Prostate gland (tissue), 2 donors: ENCODE measurements at regions not wholly inside any gene's neighbourhood (a gene's known extent, or its start where the extent isn't known, plus 50 kb on each side); places are given as distances from the start of the nearest gene placed in this dataset.

Experiments
- CTCF ChIP-seq, 4 experiments: fragments of 200-600 bp in 2 of 4; fragments of 450-650 bp in 2 of 4; sonication (generic) in 2 of 4; IDR thresholded peaks; 1 replicate in 3 of 4; 2 replicates in 1 of 4; pipeline ENCODE4 v1.5.1; 2016 to 2019; ENCODE audit warnings: antibody characterized with exemption in 4 of 4, mild to moderate bottlenecking in 2 of 4, moderate library complexity in 2 of 4
- POLR2AphosphoS5 ChIP-seq: sonication (generic); formaldehyde crosslinking; IDR thresholded peaks from one replicate; pipeline ENCODE4 v1.6.1; 2017; ENCODE audit warnings: antibody characterized with exemption

- TF ChIP-seq CTCF (IDR thresholded peaks at IDR 0.05) (no peak), POLR2AphosphoS5 (no peak)
Observed at GRCh38 chr4:178322524-178323183, 880.4 kb upstream of the AGA start.
